Smooth muscle cell (in vitro differentiated cells): ENCODE measurements at regions not wholly inside any gene's neighbourhood (a gene's known extent, or its start where the extent isn't known, plus 50 kb on each side); places are given as distances from the start of the nearest gene placed in this dataset.

Experiments used
- DNase-seq: peaks from one replicate; lab custom pipeline; 2025; ENCODE audit not compliant: unreplicated experiment; lab: John Stamatoyannopoulos, UW
- H2AFZ ChIP-seq: fragments of 200-600 bp; sonication (generic); 2 replicates; pipeline ENCODE4 v1.6.0; 2016; ENCODE audit warnings: antibody characterized with exemption, low read depth, mild to moderate bottlenecking
- H3F3A ChIP-seq: fragments of 200-600 bp; sonication (generic); 2 replicates; pipeline ENCODE4 v1.6.0; 2017; ENCODE audit warnings: antibody characterized with exemption, low read depth
- H3K27ac ChIP-seq: fragments of 200-600 bp; sonication (generic); 2 replicates; pipeline ENCODE4 v1.5.1; 2016; ENCODE audit warnings: low read depth, mild to moderate bottlenecking
- H3K27me3 ChIP-seq: fragments of 200-600 bp; sonication (generic); 2 replicates; pipeline ENCODE4 v1.6.1; 2016; ENCODE audit warnings: low read depth, mild to moderate bottlenecking
- H3K36me3 ChIP-seq: fragments of 200-600 bp; sonication (generic); 2 replicates; pipeline ENCODE4 v1.5.1; 2016; ENCODE audit warnings: low read depth
- H3K4me1 ChIP-seq: fragments of 200-600 bp; sonication (generic); 2 replicates; pipeline ENCODE4 v1.5.1; 2016; ENCODE audit warnings: low read depth
- H3K4me2 ChIP-seq: fragments of 200-600 bp; sonication (generic); 2 replicates; pipeline ENCODE4 v1.6.0; 2016; ENCODE audit warnings: mild to moderate bottlenecking
- H3K4me3 ChIP-seq: fragments of 200-600 bp; sonication (generic); 2 replicates; pipeline ENCODE4 v1.5.1; 2016; ENCODE audit warnings: mild to moderate bottlenecking
- H3K79me2 ChIP-seq: fragments of 200-600 bp; sonication (generic); 2 replicates; pipeline ENCODE4 v1.6.0; 2016; ENCODE audit warnings: low read depth, mild to moderate bottlenecking
- H3K9ac ChIP-seq: fragments of 200-600 bp; sonication (generic); 2 replicates; pipeline ENCODE4 v1.6.0; 2016; ENCODE audit warnings: low read depth
- H3K9me3 ChIP-seq: fragments of 200-600 bp; sonication (generic); replicated peaks from 2 replicates; pipeline ENCODE4 v1.5.1; 2016; ENCODE audit warnings: low read depth
- H4K20me1 ChIP-seq: fragments of 200-600 bp; sonication (generic); 2 replicates; pipeline ENCODE4 v1.6.0; 2016; ENCODE audit warnings: low read depth
- WGBS: methylation state at CpG from one replicate; pipeline ENCODE4 v1.1.7; 2016; ENCODE audit warnings: low lambda C conversion rate; 5-methylcytosine and 5-hydroxymethylcytosine counted together
- TF ChIP-seq, protein P1 (sequence below): fragments of 200-600 bp; sonication (generic); IDR thresholded peaks from 2 replicates; pipeline ENCODE4 v1.5.1; 2017; ENCODE audit warnings: borderline replicate concordance, mild to moderate bottlenecking, antibody characterized with exemption; ENCODE audit not compliant: insufficient read depth, poor library complexity, severe bottlenecking

DNA sequence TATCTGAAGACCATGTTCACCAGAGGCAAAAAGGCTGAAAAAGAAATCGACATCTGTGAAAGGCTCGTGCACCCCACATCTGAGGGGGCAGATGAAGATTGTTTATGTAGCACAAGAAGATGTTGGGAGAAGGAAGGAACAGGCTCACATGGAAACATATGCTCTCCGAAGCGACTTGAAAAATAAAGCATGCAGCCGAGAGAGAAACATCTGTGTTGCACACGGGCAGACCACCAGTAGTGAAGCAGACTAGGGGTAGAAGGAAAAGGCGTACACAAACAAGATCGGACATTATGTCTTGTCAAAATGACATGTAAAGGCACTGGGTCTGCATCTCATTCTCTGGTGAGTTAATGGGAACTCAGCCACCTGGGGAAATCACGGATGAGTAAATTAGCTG lies 356.5 kb downstream of the ZIC4 start:
- Histone ChIP-seq H2AFZ (no peak overlapping the region), H4K20me1 (no peaks in the 10 kb centered on the region), H3K9ac (no peak overlapping the region), H3F3A (no peaks in the 10 kb centered on the region), H3K4me2 (no peak overlapping the region), H3K4me1 (no peaks in the 10 kb centered on the region), H3K4me3 (no peak overlapping the region), H3K9me3 (no peaks in the 10 kb centered on the region), H3K36me3 (no peaks in the 10 kb centered on the region), H3K27me3 (no peaks in the 10 kb centered on the region), H3K27ac (no peak overlapping the region), H3K79me2 (no peaks in the 10 kb centered on the region)
- TF ChIP-seq, protein P1, sequence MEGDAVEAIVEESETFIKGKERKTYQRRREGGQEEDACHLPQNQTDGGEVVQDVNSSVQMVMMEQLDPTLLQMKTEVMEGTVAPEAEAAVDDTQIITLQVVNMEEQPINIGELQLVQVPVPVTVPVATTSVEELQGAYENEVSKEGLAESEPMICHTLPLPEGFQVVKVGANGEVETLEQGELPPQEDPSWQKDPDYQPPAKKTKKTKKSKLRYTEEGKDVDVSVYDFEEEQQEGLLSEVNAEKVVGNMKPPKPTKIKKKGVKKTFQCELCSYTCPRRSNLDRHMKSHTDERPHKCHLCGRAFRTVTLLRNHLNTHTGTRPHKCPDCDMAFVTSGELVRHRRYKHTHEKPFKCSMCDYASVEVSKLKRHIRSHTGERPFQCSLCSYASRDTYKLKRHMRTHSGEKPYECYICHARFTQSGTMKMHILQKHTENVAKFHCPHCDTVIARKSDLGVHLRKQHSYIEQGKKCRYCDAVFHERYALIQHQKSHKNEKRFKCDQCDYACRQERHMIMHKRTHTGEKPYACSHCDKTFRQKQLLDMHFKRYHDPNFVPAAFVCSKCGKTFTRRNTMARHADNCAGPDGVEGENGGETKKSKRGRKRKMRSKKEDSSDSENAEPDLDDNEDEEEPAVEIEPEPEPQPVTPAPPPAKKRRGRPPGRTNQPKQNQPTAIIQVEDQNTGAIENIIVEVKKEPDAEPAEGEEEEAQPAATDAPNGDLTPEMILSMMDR: no peak
- no peak for DNase-seq
- WGBS: 92% methylated on average over 9 of the region's 9 CpGs

DNA sequence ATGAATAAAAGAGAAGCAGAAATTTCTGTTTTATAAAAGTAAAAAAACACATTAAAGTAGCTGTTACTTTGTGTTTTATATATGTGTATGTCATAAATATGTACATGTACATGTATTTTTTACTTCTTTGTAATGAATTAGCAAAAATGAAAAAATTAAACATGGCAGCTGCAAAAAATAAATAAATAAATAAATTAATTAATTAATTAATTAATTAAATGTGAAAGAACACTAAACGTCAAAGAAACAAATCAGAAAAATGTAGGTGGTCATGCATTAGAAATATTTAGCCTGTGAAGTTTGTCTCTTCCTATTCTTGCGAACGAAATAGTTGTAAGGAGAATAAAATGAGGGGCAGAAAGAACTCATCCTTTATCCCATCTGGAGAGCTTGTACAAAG lies 357.0 kb downstream of the ZIC4 start:
- Histone ChIP-seq H3K27ac (no peak overlapping the region), H3K79me2 (no peaks in the 10 kb centered on the region), H3K36me3 (no peaks in the 10 kb centered on the region), H3F3A (no peaks in the 10 kb centered on the region), H3K4me2 (no peak overlapping the region), H2AFZ (no peak overlapping the region), H3K4me1 (no peaks in the 10 kb centered on the region), H3K9me3 (no peaks in the 10 kb centered on the region), H3K9ac (no peak overlapping the region), H3K27me3 (no peaks in the 10 kb centered on the region), H4K20me1 (no peaks in the 10 kb centered on the region), H3K4me3 (no peak overlapping the region)
- WGBS: 97% methylated on average over 3 of the region's 3 CpGs
- TF ChIP-seq, protein P1: no peak
- no peak for DNase-seq

DNA sequence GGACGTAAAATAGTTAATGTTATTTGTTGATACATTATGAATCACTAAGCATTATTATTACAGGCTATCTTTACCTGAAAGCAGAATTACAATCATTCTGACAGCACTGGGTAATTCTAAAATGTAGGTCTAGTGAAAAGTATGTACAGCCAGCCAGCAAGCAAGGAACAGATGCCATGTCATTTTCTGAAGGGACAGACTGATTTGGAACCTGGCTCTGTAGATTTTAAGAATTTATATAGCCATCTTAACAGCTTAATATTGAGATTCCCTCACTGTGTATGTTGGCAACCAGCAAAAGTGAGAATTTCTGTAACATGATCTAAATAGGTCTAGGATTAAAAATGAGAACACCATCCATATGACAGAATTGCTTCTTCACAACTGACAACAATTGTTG lies 359.4 kb downstream of the ZIC4 start:
- H3K27ac ChIP-seq: no peak overlapping the region
- no peaks in the 10 kb centered on the region for H3K79me2 ChIP-seq
- H2AFZ ChIP-seq: no peak overlapping the region
- no peaks in the 10 kb centered on the region for H3K27me3 ChIP-seq
- H3K36me3 ChIP-seq: no peaks in the 10 kb centered on the region
- no peaks in the 10 kb centered on the region for H4K20me1 ChIP-seq
- H3F3A ChIP-seq: no peaks in the 10 kb centered on the region
- no peak overlapping the region for H3K4me3 ChIP-seq
- H3K4me2 ChIP-seq: no peak overlapping the region
- no peak overlapping the region for H3K9ac ChIP-seq
- no peak for DNase-seq
- 97% methylated on average over 1 of the region's 1 CpG for WGBS
- H3K4me1 ChIP-seq: no peaks in the 10 kb centered on the region
- H3K9me3 ChIP-seq: no peaks in the 10 kb centered on the region
- TF ChIP-seq, protein P1: no peak

DNA sequence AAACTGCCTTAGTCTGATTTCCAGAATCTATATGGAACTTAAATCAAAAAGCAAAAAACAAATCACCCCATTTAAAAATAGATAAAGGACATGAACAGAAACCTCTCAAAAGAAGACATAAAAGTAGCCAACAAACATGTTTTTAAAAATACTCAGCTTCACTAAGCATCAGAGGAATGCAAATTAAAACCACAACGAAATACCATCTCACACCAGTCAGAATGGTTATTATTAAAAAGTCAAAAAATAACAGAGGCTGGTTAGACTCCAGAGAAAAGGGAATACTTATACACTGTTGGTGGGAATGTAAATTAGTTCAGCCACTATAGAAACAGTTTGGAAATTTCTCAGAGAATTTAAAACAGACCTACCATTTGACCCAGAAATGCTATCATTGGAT lies 367.9 kb downstream of the ZIC4 start:
- no peak overlapping the region for H3K9ac ChIP-seq
- no peak for DNase-seq
- no peak overlapping the region for H3K4me3 ChIP-seq

More for the DNA sequence above, 367.9 kb downstream of the ZIC4 start:
- no peaks in the 10 kb centered on the region for H3K79me2 ChIP-seq
- H3F3A ChIP-seq: no peaks in the 10 kb centered on the region
- TF ChIP-seq, protein P1: no peak
- H3K4me1 ChIP-seq: no peaks in the 10 kb centered on the region
- H3K27ac ChIP-seq: no peak overlapping the region
- no peaks in the 10 kb centered on the region for H4K20me1 ChIP-seq
- H3K36me3 ChIP-seq: no peaks in the 10 kb centered on the region
- H3K4me2 ChIP-seq: no peak overlapping the region
- H2AFZ ChIP-seq: no peak overlapping the region
- H3K27me3 ChIP-seq: no peaks in the 10 kb centered on the region
- 75% methylated on average over 1 of the region's 1 CpG for WGBS
- no peaks in the 10 kb centered on the region for H3K9me3 ChIP-seq
